GF-D8 (cell line): ENCODE measurements at regions not wholly inside any gene's neighbourhood (a gene's known extent, or its start where the extent isn't known, plus 50 kb on each side); places are given as distances from the start of the nearest gene placed in this dataset.
"Not testable (repeated sequence)": the region's sequence is repeated elsewhere in the genome, so short reads cannot be mapped to it uniquely, and the experiment has no call there.

Experiments
- DNase-seq: peaks from one replicate; lab custom pipeline; 2025; lab: John Stamatoyannopoulos, UW

DNA sequence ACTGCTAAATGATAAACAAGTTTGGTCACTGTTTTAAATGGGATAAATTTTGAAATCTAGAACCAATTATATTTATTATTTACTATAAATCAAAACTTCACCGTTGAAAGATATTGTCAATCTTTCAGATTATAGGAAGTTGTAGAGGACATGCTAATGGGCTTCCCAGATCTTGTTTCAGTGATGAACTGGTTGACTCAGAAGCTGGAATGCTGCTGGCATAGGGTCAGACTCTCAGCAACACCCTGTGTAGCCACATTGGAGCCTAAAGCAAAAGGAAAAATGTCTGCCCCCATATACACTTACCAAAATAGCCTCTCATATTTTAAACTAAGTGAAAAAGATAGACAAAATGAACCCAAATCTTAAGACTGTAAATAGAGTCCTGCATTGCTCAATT lies 916.9 kb upstream of the SOX9 start:
- DNase-seq = no peak

DNA sequence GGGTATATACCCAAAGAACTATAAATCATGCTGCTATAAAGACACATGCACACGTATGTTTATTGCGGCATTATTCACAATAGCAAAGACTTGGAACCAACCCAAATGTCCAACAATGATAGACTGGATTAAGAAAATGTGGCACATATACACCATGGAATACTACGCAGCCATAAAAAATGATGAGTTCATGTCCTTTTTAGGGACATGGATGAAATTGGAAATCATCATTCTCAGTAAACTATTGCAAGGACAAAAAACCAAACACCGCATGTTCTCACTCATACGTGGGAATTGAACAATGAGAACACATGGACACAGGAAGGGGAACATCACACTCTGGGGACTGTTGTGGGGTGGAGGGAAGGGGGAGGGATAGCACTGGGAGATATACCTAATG lies 914.9 kb upstream of the SOX9 start:
- DNase-seq = not testable (repeated sequence)

GRCh38 chr17:71208111-71208704 lies 912.6 kb upstream of the SOX9 start:
- DNase-seq = no peak

DNA sequence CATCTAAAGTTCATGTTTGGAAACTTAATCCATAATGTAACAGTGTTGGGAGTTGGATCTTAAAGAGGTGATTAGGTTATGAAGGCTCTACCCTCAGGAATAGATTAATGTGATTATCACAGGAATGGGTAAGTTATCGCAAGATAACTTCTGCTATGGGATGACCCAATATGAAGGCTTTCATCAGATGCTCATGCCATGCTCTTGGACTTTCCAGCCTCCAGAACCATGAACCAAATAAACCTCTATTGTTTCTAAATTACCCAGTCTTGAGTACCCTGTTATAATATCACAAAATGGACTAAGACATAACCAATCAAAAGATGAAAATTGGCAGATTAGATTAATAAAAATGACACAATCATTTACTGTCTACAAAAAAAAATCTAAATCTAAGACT lies 906.9 kb upstream of the SOX9 start:
- DNase-seq = no peak

- DNase-seq = no peak
These were observed 903.1 kb upstream of the SOX9 start for GRCh38 chr17:71217769-71218168.

- DNase-seq = no peak
These were observed 895.8 kb upstream of the SOX9 start for GRCh38 chr17:71224824-71225575.

DNA sequence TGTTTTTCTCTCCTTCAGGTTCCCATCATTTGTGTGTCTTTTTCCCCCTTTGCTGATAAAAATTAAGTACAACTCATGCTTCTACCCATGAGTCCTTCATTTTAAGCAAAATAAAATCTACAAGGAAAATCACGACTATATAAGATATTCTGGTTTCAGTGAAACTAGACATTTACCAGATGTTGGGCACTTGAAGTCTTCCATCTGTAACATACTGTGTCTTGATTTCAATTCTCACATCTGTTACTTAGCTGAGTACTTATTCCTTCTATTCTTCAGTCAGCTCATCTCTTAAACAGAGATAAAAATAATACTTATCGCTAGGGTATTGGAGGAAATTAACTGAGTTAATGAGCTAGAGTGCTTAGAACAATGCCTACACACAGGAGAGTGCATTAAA lies 893.0 kb upstream of the SOX9 start:
- DNase-seq = no peak

GRCh38 chr17:71229070-71229469 lies 891.8 kb upstream of the SOX9 start:
- DNase-seq = no peak

DNA sequence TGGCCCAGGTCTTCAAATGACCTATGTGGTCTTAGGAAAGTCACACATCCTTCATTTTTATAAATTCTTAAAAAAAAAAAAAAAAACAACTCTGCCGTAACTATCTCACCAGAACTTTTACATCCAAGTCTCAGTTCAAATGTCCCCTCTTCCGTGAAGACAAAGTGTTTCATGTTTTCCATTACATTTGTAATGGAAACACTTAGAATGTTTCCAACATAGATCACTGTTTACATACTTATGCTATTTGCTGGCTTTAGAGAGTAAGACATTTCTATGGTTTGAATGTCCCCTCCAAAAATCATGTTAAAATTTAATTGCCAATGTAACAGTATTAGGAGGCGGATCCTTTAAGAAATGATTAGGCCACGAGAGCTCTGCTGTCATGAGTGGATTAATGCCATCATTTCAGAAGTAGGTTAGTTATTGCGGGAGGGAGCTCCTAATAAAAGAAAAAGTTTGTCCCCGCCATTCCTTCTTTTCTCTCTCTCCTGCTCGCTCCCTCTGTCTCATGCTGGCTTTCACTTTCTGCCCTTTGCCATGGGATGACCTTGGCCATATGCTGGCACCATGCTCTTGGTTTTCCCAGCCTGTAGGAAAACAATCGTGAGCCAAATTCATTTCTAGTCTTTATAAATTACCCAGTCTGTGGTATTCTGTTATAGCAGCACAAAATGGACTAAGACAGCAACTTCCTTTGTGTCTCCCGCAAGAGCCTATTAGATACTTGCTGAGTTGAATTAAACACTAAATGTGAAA lies 887.8 kb upstream of the SOX9 start:
- DNase-seq = no peak

DNA sequence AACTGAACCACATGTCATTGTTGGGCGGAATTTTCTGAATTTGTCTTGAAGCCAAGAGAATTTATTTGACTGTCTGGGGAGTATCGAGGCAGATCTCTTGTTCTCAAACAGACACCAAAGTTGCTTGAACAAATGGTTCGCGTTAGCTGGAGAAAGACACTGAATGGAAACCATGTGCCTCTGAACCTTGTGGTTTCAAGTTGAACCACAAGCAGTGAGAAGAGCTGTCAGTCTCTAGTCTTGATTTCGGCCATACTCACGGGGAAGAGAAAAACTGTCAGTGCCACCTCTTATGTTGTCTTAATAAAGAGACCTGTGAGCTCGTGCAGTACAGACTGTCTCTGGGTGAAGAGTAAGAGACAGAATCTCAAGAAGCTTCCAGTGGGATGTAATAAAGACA lies 886.5 kb upstream of the SOX9 start:
- DNase-seq = no peak

- no peak for DNase-seq
These were observed 882.8 kb upstream of the SOX9 start for GRCh38 chr17:71237903-71238538.

DNA sequence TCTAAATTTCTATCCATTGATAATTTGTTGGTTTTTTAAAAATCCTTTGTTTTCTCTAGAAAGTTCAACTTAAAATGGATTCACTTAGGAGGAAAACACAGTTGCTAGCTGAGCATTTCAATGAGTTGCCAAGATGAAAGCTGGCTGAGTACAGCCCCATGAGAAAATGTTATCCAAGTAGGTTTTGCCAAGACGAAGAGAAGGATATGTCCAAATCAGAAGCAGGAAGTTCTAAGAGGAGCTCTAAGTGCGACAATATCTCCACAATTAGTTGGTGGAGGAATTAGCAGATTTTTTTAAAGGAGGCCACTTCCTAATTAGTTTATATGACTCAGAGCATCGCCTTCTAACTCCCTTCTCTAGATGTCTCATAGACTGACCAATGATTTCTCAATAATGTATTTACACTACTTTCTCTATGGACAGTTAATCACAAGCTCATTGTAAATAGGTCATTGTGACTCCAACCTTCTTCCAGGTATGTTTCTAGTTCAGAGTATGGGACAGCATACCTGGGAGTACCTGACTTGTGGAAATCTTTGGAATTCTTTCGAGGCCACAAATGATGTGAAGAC lies 873.3 kb upstream of the SOX9 start:
- DNase-seq = no peak

GRCh38 chr17:71251276-71251675 lies 869.5 kb upstream of the SOX9 start:
- no peak for DNase-seq

GRCh38 chr17:71251951-71252350 lies 868.9 kb upstream of the SOX9 start:
- no peak for DNase-seq

DNA sequence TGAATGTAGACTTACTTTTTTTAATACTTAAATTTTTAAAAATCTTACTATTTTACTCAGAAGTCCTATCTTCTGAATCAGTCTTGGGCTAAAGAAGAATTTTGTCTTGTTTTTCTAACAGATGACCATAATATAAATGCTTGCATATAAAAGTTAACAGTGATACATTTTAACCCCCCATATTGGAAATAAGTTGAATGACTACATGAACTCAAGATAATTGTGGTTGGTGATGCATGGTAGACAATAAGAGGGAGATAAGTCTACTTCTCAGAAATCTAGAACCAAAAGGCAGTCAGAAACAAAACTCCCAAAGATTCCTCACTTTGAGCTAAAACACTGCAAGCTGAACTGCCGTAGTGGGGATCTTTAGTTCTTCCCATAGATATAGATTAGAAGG lies 868.4 kb upstream of the SOX9 start:
- DNase-seq = no peak

DNA sequence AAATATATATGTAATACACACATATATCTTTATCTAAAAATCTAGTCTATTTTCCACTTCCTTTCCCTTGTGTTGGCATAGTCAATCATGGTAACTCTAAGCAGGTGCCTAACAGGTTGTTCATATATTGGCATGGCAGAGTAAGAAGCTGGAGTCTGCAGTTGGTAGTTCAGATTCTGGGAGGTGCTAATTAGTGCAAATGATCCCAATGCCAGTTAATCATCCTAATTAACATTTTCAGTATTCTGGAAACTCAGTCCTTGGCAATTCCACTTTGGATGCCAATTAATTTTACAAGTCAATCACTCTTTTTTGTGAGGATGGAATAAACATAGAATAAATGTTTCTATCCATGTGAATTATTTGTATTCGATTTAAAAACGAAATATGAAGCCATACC lies 863.7 kb upstream of the SOX9 start:
- DNase-seq = no peak

- DNase-seq = no peak
These were observed 860.4 kb upstream of the SOX9 start for GRCh38 chr17:71260366-71260940.

GRCh38 chr17:71262586-71262985 lies 858.2 kb upstream of the SOX9 start:
- DNase-seq = no peak

DNA sequence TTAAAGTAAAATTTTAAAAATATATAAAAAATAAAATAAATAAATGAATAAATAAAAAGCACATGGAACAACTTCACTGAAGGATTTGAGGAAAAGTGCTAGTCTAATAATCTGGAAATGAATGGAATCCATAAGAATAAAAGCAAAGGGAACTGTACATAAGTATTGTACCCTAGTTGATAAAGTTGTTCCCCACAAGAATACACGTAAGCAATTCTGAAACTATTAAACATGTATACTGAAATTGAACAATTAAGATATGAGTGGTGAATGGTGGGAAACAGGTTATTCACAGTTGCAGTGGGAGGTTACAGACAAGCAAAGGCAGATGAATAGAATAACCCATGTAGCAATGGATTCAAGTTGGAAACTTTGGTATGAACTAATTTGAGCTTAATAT lies 853.2 kb upstream of the SOX9 start:
- no peak for DNase-seq

- DNase-seq = no peak
These were observed 851.6 kb upstream of the SOX9 start for GRCh38 chr17:71269201-71269600.

DNA sequence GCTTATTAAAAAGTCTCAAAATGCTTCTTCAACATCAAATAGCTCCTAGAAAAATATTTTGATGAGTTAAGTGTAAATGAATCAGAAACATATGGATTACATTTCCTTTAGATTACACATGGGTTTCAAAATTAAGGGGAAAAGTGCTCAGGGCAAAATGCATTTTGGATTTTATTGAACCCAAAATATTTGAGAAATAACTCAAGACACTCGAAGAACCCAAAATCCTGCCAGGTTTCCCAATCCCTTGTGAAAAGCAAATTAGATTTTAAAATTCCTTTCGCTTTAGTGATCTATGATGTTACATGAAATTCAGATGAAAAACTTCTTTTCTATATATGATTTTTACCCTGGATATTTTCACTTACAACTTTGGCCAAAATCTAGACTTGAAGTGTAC lies 847.4 kb upstream of the SOX9 start:
- DNase-seq = no peak

- DNase-seq = no peak
These were observed 844.7 kb upstream of the SOX9 start for GRCh38 chr17:71276079-71276478.
